Astrocyte (in vitro differentiated cells and primary cell): ENCODE measurements at regions not wholly inside any gene's neighbourhood (a gene's known extent, or its start where the extent isn't known, plus 50 kb on each side); places are given as distances from the start of the nearest gene placed in this dataset.

ENCODE experiments used
- EZH2 ChIP-seq: IDR thresholded peaks from 2 replicates; pipeline ENCODE4 v1.6.1; 2012; ENCODE audit warnings: mild to moderate bottlenecking, low read length, inconsistent platforms; ENCODE audit not compliant: insufficient read depth
- TF ChIP-seq, protein P1 (sequence below): IDR thresholded peaks from 2 replicates; pipeline ENCODE4 v1.5.1; 2011; ENCODE audit warnings: low read depth, mild to moderate bottlenecking, inconsistent platforms, low read length, moderate library complexity; ENCODE audit not compliant: insufficient read depth

- no peak for TF ChIP-seq EZH2
- TF ChIP-seq, protein P1, sequence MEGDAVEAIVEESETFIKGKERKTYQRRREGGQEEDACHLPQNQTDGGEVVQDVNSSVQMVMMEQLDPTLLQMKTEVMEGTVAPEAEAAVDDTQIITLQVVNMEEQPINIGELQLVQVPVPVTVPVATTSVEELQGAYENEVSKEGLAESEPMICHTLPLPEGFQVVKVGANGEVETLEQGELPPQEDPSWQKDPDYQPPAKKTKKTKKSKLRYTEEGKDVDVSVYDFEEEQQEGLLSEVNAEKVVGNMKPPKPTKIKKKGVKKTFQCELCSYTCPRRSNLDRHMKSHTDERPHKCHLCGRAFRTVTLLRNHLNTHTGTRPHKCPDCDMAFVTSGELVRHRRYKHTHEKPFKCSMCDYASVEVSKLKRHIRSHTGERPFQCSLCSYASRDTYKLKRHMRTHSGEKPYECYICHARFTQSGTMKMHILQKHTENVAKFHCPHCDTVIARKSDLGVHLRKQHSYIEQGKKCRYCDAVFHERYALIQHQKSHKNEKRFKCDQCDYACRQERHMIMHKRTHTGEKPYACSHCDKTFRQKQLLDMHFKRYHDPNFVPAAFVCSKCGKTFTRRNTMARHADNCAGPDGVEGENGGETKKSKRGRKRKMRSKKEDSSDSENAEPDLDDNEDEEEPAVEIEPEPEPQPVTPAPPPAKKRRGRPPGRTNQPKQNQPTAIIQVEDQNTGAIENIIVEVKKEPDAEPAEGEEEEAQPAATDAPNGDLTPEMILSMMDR = no peak
Measured at GRCh38 chr5:71834601-71835000, 115.5 kb downstream of the CARTPT start.
